Epithelial cell of proximal tubule (primary cell): ENCODE measurements at regions not wholly inside any gene's neighbourhood (a gene's known extent, or its start where the extent isn't known, plus 50 kb on each side); places are given as distances from the start of the nearest gene placed in this dataset.
A peak's percentile ranks its signal among the peaks of the same experiment; 100 is the strongest.

Experiments used
- DNase-seq: peaks from one replicate; pipeline ENCODE4 v3.0.0-alpha.2; 2011; ENCODE audit warnings: low read depth
- H3K4me3 ChIP-seq: 2 replicates; pipeline ENCODE4 v1.5.1; 2011; ENCODE audit warnings: low read depth, mild to moderate bottlenecking, low read length
- CTCF ChIP-seq: conservative IDR thresholded peaks from 2 replicates; pipeline ENCODE4 v1.5.1; 2012; ENCODE audit warnings: low read depth, mild to moderate bottlenecking, low read length

GRCh38 chr10:14468023-14468441 lies 137.3 kb upstream of the FRMD4A start:
- no peak overlapping the region for H3K4me3 ChIP-seq
- TF ChIP-seq CTCF: no peak
- DNase-seq: peak; percentile 51

DNA sequence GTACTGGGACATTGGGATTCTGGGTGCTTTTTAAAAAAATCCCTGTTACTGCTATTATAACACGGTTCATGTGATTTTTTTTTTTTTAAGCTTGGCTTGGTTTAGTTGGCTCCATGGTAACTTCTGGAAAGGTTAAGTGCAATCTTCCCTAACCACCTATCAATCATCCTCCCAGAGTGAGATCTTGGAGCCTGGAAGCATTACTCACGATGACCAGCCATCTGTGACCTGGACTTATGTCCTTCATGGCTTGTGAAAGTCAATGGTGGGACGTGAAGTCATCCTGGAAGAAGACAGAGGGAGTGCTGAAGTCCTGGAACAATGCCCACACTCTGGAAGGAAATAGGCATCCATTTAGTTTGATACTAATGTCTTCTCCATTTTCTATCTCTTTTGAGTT lies 135.5 kb upstream of the FRMD4A start:
- TF ChIP-seq CTCF: no peak
- no peak overlapping the region for H3K4me3 ChIP-seq
- peak; percentile 99 for DNase-seq

GRCh38 chr10:14460447-14460846 lies 129.7 kb upstream of the FRMD4A start:
- TF ChIP-seq CTCF: no peak

GRCh38 chr10:14459665-14460064 lies 128.9 kb upstream of the FRMD4A start:
- DNase-seq: no peak
- no peak for TF ChIP-seq CTCF
- no peak overlapping the region for H3K4me3 ChIP-seq

More at GRCh38 chr10:14460447-14460846, 129.7 kb upstream of the FRMD4A start:
- no peak for DNase-seq
- no peak overlapping the region for H3K4me3 ChIP-seq

DNA sequence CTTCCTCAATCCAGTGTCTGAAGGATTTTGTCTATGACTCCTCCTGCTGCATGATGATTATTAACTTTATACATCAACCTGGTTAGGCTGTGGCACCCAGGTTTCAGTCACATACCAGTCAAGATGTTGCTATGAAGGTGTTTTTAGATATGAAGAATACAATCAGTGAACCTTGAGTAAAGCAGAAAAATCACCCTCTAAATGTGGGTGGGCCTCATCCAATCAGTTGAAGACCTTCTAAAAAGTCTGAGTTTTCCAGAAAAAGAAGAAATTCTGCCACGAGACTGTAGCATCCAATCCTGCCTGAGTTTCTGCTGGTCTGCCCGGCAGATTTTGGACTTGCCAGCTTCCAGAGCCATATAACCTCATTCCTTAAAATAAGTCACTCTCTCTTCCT lies 126.1 kb upstream of the FRMD4A start:
- no peak for DNase-seq
- no peak for TF ChIP-seq CTCF

DNA sequence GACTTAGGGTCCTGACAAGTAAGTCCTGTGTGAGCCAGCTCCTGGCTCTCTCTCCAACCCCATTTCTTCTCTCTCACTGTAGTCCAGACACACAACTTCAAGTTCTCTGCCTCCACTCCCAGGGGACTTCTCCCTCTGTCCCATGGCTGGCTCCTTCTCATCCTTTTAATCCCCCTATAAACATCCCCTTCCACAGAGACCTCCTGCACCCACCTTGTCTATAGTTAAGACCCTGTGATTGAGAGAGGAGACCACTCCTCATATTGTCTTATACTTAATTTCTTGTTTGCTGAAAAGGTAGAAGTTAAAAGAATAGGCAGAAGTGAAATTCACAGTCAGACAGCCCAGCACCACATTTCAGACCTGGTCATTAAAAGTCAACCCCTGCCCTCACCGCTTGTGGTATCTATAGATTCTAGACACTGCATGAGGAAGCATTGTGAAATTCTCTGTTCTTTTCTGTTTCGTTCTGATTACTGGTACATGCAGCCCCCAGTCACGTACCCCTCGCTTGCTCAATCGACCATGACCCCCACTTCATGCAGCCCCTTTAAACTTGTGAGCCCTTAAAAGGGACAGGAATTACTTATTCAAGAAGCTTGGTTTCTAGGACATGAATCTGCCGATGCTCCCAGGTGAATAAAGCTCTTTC lies 125.6 kb upstream of the FRMD4A start:
- TF ChIP-seq CTCF: no peak
- H3K4me3 ChIP-seq: no peak overlapping the region
- no peak for DNase-seq

More for the DNA sequence above, 126.1 kb upstream of the FRMD4A start:
- no peak overlapping the region for H3K4me3 ChIP-seq

DNA sequence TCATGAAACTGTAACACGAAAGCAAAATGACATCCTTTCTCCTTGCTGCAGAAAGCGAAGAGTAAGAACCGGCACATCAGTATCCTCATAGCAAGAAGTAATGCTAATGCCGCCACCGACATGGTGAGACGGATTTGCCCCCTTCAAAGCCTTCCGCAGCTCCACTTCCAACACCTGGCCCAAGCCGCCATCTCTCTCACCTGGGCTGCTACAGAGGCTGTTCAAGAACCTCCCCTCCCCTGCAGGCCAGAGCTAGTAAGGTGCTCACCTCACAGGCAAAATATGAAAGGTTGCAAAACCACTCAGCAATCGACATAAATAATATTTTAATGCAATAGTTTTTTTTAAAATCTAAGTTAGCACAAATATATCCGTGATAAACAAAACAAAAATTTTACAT lies 123.9 kb upstream of the FRMD4A start:
- DNase-seq: no peak
- TF ChIP-seq CTCF: no peak
- H3K4me3 ChIP-seq: no peak overlapping the region
